Vagina (tissue), 2 donors: ENCODE measurements at regions not wholly inside any gene's neighbourhood (a gene's known extent, or its start where the extent isn't known, plus 50 kb on each side); places are given as distances from the start of the nearest gene placed in this dataset.

ENCODE experiments used
- DNase-seq, 2 donors: peaks; one replicate each; pipeline ENCODE4 v3.0.0-alpha.2; 2017; ENCODE audit errors: extremely low spot score in 2 of 2
- H3K27ac ChIP-seq: fragments of 200-600 bp; sonication (generic); one replicate; pipeline ENCODE4 v1.5.1; 2019
- H3K27me3 ChIP-seq: fragments of 200-600 bp; sonication (generic); one replicate; pipeline ENCODE4 v1.5.1; 2019
- H3K36me3 ChIP-seq, 2 donors: fragments of 200-600 bp; sonication (generic); one replicate each; pipeline ENCODE4 v1.5.1; 2017 to 2019
- H3K4me1 ChIP-seq: fragments of 200-600 bp; sonication (generic); one replicate; pipeline ENCODE4 v1.5.1; 2019
- H3K4me3 ChIP-seq, 2 donors: fragments of 200-600 bp; sonication (generic); 1 replicate in 1 of 2; 2 replicates in 1 of 2; pipeline ENCODE4 v1.5.1; 2016 to 2019
- H3K9me3 ChIP-seq: fragments of 200-600 bp; sonication (generic); one replicate; pipeline ENCODE4 v1.5.1; 2019
- POLR2A ChIP-seq, 2 donors: fragments of 450-650 bp; IDR thresholded peaks; one replicate each; pipeline ENCODE4 v1.6.1; 2017; ENCODE audit warnings: antibody characterized with exemption in 2 of 2, mild to moderate bottlenecking in 2 of 2, moderate library complexity in 2 of 2
- POLR2AphosphoS5 ChIP-seq, 2 donors: sonication (generic); formaldehyde crosslinking; IDR thresholded peaks; one replicate each; pipeline ENCODE4 v1.9.0; 2017; ENCODE audit warnings: antibody characterized with exemption in 2 of 2, mild to moderate bottlenecking in 2 of 2, low read depth in 1 of 2; ENCODE audit not compliant: insufficient read depth in 1 of 2
- intact Hi-C: fragments of 100-400 bp; cut with DNase I; formaldehyde crosslinking; loops from one replicate; pipeline ENCODE4 v1.15.1; 2023
- TF ChIP-seq, protein P1 (sequence below), 3 experiments: fragments of 450-650 bp in 2 of 3; fragments of 200-600 bp in 1 of 3; sonication (generic) in 1 of 3; IDR thresholded peaks; one replicate each; pipeline ENCODE4 v1.5.1; 2017 to 2019; ENCODE audit warnings: antibody characterized with exemption in 3 of 3, mild to moderate bottlenecking in 2 of 3, moderate library complexity in 2 of 3

DNA sequence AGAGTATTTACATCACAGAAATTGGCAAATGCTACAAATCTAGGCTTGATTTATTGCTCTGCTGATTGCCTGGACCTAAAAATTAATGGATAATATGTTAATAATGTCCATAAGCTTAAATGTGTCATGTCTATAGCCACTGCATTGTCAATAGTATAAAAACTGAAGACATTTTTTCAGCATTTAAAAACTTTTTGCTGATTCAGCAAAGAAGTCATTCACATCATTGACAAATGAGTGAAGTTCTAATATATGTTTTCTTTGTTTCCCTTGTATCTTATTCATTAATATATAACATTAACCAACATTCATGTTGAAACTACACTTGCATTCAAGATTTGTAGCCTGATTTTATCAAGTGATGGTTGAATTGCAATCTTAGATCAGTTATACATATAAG lies 214.7 kb upstream of the XYLT1 start:
- no peak for TF ChIP-seq POLR2A (IDR thresholded peaks at IDR 0.05)
- TF ChIP-seq, protein P1, sequence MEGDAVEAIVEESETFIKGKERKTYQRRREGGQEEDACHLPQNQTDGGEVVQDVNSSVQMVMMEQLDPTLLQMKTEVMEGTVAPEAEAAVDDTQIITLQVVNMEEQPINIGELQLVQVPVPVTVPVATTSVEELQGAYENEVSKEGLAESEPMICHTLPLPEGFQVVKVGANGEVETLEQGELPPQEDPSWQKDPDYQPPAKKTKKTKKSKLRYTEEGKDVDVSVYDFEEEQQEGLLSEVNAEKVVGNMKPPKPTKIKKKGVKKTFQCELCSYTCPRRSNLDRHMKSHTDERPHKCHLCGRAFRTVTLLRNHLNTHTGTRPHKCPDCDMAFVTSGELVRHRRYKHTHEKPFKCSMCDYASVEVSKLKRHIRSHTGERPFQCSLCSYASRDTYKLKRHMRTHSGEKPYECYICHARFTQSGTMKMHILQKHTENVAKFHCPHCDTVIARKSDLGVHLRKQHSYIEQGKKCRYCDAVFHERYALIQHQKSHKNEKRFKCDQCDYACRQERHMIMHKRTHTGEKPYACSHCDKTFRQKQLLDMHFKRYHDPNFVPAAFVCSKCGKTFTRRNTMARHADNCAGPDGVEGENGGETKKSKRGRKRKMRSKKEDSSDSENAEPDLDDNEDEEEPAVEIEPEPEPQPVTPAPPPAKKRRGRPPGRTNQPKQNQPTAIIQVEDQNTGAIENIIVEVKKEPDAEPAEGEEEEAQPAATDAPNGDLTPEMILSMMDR (IDR thresholded peaks at IDR 0.05): no peak
- no peak for TF ChIP-seq POLR2AphosphoS5 (IDR thresholded peaks at IDR 0.05; ENCODE audit: insufficient read depth in 1 of 2, low read depth in 1 of 2)
- Histone ChIP-seq H3K4me3 (no peak overlapping the region), H3K27ac (no peak overlapping the region), H3K36me3 (no peaks in the 10 kb centered on the region), H3K9me3 (no peaks in the 10 kb centered on the region), H3K27me3 (no peaks in the 10 kb centered on the region), H3K4me1 (no peaks in the 10 kb centered on the region)
- no peak for DNase-seq
- intact Hi-C loops: no loop called here

DNA sequence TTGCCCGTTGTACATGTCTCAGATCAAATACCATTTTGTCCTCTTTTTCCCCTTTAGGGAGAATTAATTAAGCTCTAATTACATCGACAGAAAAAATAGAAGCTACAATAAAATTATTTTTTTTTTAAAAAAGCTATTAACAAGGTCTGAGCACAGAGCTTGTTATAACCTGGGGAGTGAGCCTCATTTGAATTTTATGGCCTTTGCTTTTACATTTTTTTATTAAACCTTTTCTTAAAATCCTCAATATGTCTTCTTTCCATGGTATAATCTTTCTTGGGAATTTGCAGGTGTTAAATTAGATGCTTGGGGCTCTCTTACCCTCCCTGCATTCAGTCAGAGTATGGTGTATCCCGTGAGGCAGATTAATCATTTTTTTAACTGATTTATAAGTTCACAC lies 212.5 kb upstream of the XYLT1 start:
- Histone ChIP-seq H3K4me1 (no peaks in the 10 kb centered on the region), H3K27ac (no peak overlapping the region), H3K9me3 (no peaks in the 10 kb centered on the region), H3K36me3 (no peaks in the 10 kb centered on the region), H3K4me3 (no peak overlapping the region), H3K27me3 (no peaks in the 10 kb centered on the region)
- TF ChIP-seq, protein P1 (IDR thresholded peaks at IDR 0.05): no peak
- TF ChIP-seq POLR2AphosphoS5 (IDR thresholded peaks at IDR 0.05; ENCODE audit: insufficient read depth in 1 of 2, low read depth in 1 of 2) (no peak), POLR2A (IDR thresholded peaks at IDR 0.05) (no peak)
- no peak for DNase-seq
- intact Hi-C loops: no loop called here

DNA sequence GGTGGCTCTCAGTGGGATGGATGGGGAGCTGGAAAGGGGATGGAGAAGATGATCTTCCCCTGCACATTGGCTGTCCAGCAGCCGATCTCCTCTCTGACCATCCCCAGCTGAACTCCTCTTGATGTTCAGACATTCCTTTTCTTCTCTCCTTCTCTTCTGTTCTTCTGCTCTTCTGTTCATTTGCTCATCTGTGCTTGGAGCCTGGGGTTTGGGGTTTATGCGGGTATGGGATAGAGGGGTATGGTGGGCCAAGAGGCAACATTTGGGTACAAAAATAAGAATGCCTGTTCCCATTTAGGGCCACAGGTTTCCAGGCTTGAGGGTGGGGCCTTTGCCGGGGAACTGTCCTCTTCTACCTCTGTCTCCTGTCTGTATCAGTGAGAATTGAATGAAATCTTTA lies 205.4 kb upstream of the XYLT1 start:
- intact Hi-C loops: no loop called here
- no peak for DNase-seq
- no peaks in the 10 kb centered on the region for H3K36me3 ChIP-seq
- no peak overlapping the region for H3K27ac ChIP-seq
- H3K4me3 ChIP-seq: no peak overlapping the region
- TF ChIP-seq POLR2A (IDR thresholded peaks at IDR 0.05) (no peak), POLR2AphosphoS5 (IDR thresholded peaks at IDR 0.05; ENCODE audit: insufficient read depth in 1 of 2, low read depth in 1 of 2) (no peak)
- TF ChIP-seq, protein P1 (IDR thresholded peaks at IDR 0.05): no peak
- no peaks in the 10 kb centered on the region for H3K27me3 ChIP-seq
- H3K9me3 ChIP-seq: no peaks in the 10 kb centered on the region
- H3K4me1 ChIP-seq: no peaks in the 10 kb centered on the region

DNA sequence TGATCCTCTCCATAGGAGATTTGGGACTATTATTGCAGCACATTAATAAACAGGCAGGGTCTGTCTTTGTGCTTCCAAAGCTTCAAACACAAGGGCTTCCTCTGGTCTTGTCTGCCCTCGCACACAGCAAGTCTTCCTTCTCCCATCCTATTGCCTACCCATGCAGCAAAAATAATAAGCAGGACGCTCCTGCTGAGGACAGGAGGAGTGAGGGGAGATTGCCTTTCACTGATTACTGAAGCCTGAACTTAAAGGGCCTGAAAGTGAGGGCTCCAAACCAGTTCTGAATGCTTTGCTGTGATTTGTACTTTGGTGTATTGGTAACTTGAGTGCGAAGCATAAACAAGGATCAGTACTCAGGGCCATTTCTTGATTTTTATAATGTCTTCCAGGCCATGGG lies 197.6 kb upstream of the XYLT1 start:
- TF ChIP-seq POLR2AphosphoS5 (IDR thresholded peaks at IDR 0.05; ENCODE audit: insufficient read depth in 1 of 2, low read depth in 1 of 2) (no peak), POLR2A (IDR thresholded peaks at IDR 0.05) (no peak)
- TF ChIP-seq, protein P1 (IDR thresholded peaks at IDR 0.05): no peak
- intact Hi-C loops: no loop called here
- no peaks in the 10 kb centered on the region for H3K27me3 ChIP-seq
- no peaks in the 10 kb centered on the region for H3K4me1 ChIP-seq
- no peak for DNase-seq
- H3K4me3 ChIP-seq: no peak overlapping the region
- no peak overlapping the region for H3K27ac ChIP-seq
- H3K36me3 ChIP-seq: no peaks in the 10 kb centered on the region
- no peaks in the 10 kb centered on the region for H3K9me3 ChIP-seq

DNA sequence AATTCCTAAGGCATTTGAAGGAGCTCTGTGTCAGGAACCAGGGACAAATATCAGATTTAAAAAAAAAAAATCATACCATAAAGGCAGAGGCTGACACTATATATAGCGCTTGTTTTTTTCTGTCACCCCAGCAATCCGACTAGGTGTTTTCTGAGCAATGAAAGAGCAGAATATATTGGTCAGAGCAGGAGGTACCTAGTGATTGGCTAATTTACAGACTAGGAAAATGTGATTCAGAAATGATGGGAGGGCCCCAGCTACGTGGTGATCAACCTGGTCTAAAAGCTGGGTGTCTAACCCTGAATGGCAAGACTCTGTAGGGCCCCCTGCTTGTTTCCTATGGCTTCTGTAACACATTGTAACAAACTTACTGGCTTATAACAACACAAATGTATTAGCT lies 195.5 kb upstream of the XYLT1 start:
- no peak overlapping the region for H3K4me3 ChIP-seq
- TF ChIP-seq POLR2AphosphoS5 (IDR thresholded peaks at IDR 0.05; ENCODE audit: insufficient read depth in 1 of 2, low read depth in 1 of 2) (no peak), POLR2A (IDR thresholded peaks at IDR 0.05) (no peak)
- TF ChIP-seq, protein P1 (IDR thresholded peaks at IDR 0.05): no peak
- no peaks in the 10 kb centered on the region for H3K9me3 ChIP-seq
- H3K27me3 ChIP-seq: no peaks in the 10 kb centered on the region
- no peak overlapping the region for H3K27ac ChIP-seq
- no peak for DNase-seq
- intact Hi-C loops: no loop called here
- no peaks in the 10 kb centered on the region for H3K36me3 ChIP-seq
- H3K4me1 ChIP-seq: no peaks in the 10 kb centered on the region
